Lung (tissue), 11 donors: ENCODE measurements at regions not wholly inside any gene's neighbourhood (a gene's known extent, or its start where the extent isn't known, plus 50 kb on each side); places are given as distances from the start of the nearest gene placed in this dataset.
A peak's percentile ranks its signal among the peaks of the same experiment; 100 is the strongest.

Experiments used
- ATAC-seq: fragments of 200-7000 bp; cut with Tn5 transposase; one replicate; pipeline ENCODE4 v1.9.1; 2020; ENCODE audit warnings: moderate number of reproducible peaks; ENCODE audit not compliant: insufficient read depth, low FRiP score
- DNase-seq, 3 donors: peaks; one replicate each; pipeline ENCODE4 v3.0.0-alpha.2; 2013 to 2017
- H3K27ac ChIP-seq, 2 donors: one replicate each; pipeline ENCODE4 v1.5.1; 2013; ENCODE audit warnings: mild to moderate bottlenecking in 2 of 2, moderate library complexity in 2 of 2, control low read depth in 1 of 2, inconsistent platforms in 1 of 2, low read depth in 1 of 2, low read length in 1 of 2
- H3K27me3 ChIP-seq, 3 donors: one replicate each; pipeline ENCODE4 v1.5.1; 2013; ENCODE audit warnings: low read length in 2 of 3; ENCODE audit not compliant: control insufficient read depth in 3 of 3, insufficient read depth in 3 of 3
- H3K36me3 ChIP-seq, 4 donors: one replicate each; pipeline ENCODE4 v1.5.1; 2013; ENCODE audit warnings: low read length in 4 of 4, mild to moderate bottlenecking in 1 of 4, moderate library complexity in 1 of 4; ENCODE audit not compliant: control insufficient read depth in 4 of 4, insufficient read depth in 4 of 4
- H3K4me1 ChIP-seq, 5 donors: one replicate each; pipeline ENCODE4 v1.5.1; 2013; ENCODE audit warnings: low read length in 5 of 5, mild to moderate bottlenecking in 2 of 5, moderate library complexity in 1 of 5; ENCODE audit not compliant: control insufficient read depth in 5 of 5, insufficient read depth in 5 of 5
- H3K4me3 ChIP-seq: one replicate; pipeline ENCODE4 v1.5.1; 2013; ENCODE audit warnings: mild to moderate bottlenecking, control low read depth, moderate library complexity
- H3K9ac ChIP-seq, 2 donors: one replicate each; pipeline ENCODE4 v1.5.1; 2013; ENCODE audit warnings: low read length in 2 of 2, control low read depth in 1 of 2; ENCODE audit not compliant: insufficient read depth in 1 of 2
- H3K9me3 ChIP-seq, 4 donors: one replicate each; pipeline ENCODE4 v1.5.1; 2013; ENCODE audit warnings: low read length in 3 of 4, mild to moderate bottlenecking in 1 of 4, moderate library complexity in 1 of 4; ENCODE audit not compliant: control insufficient read depth in 4 of 4, insufficient read depth in 3 of 4
- CTCF ChIP-seq: IDR thresholded peaks from 2 replicates; pipeline ENCODE4 v1.5.1; 2012; ENCODE audit warnings: mild to moderate bottlenecking; ENCODE audit errors: control extremely low read depth, extremely low read depth
- WGBS, 2 donors: extraction: QIAGEN DNeasy Blood & Tissue Kit; methylation state at CpG; one replicate each; pipeline ENCODE4 v1.1.7; 2013; 5-methylcytosine and 5-hydroxymethylcytosine counted together
- donor health status: control.
- donor health status: control.
- donor health status: Bipolar disorder and iron deficiency.
- donor health status: healthy.
- donor health status: DM: yes; HTN: yes; CAD: no.

DNA sequence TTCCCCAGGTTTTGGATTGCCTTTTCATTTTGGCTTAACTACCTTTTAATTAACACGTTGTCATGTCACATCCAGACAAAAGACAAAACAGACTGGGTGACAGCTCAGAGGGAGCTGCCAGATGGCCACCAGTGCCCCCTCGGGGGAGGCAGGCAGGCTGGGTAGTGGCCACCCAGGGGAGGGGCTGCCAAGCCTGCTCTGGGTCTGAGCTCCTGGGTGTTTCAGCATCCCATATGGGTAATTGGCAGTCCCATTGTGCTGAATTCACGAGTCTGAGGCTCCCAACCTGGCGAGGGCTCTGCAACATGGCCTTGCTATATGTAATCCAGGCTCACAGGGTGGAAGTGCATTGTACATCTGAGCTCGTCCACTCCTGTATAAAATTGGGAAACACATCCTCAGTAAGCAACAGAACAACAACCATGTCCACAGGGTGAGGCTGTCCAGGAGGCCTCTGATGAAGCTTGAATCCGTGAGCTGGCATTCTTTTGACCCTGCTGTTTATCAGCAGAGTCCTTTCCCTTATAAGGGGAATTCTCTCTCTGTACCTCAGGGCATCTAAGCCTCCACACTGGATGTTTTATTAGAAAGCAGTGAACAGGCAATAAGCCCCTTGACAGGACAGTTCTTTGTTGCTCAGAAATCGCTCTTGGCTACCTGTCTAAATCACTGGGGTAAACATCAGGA is 111.7 kb upstream of the SLC22A23 start:
- Histone ChIP-seq H3K27ac (no peak overlapping the region), H3K4me1 (peaks cover 0 to 2% (median 0%) of the 10 kb centered on the region in 5 donors), H3K9me3 (peaks cover 0 to 3% (median 0%) of the 10 kb centered on the region in 4 donors), H3K36me3 (no peaks in the 10 kb centered on the region), H3K4me3 (no peak overlapping the region), H3K9ac (no peak overlapping the region), H3K27me3 (no peaks in the 10 kb centered on the region)
- no peak for DNase-seq
- no peak for TF ChIP-seq CTCF
- no peak for ATAC-seq
- 76 to 80% methylated on average over 7 of the region's 7 CpGs for WGBS, 2 donors

- no peak for DNase-seq
- H3K27ac ChIP-seq: no peak overlapping the region
- no peak overlapping the region for H3K4me3 ChIP-seq
- no peak for ATAC-seq
- H3K27me3 ChIP-seq: no peaks in the 10 kb centered on the region
- no peak for TF ChIP-seq CTCF
- H3K9me3 ChIP-seq: peaks cover 0 to 3% (median 0%) of the 10 kb centered on the region in 4 donors
- no peaks in the 10 kb centered on the region for H3K36me3 ChIP-seq
- WGBS, 2 donors: 90 to 92% methylated on average over 8 of the region's 8 CpGs
- H3K4me1 ChIP-seq: peaks cover 0 to 2% (median 0%) of the 10 kb centered on the region in 5 donors
- no peak overlapping the region for H3K9ac ChIP-seq
Measured at GRCh38 chr6:3566812-3567211, 110.0 kb upstream of the SLC22A23 start.

DNA sequence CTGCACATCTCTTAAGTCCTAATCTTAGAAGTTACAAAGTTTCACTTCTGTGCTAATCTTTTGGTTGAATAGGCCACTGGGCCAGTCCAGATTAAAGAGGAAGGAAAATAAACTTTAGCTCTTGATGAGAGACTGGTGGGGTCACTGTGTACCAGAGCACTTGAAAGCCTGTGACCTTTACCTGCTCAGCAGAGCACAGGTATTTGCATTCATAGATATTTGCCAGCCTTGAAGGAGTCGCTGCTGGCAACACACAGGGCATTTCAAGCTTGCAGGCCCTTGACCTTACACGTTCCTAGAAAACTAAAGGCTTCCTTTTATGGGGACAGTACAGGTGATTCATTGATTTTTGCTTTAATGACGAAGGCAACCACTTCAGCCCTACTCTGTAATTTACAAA is 108.4 kb upstream of the SLC22A23 start:
- no peaks in the 10 kb centered on the region for H3K27me3 ChIP-seq
- no peak overlapping the region for H3K4me3 ChIP-seq
- H3K4me1 ChIP-seq: no peaks in the 10 kb centered on the region
- H3K27ac ChIP-seq: no peak overlapping the region
- no peak for TF ChIP-seq CTCF
- peak in 2 of 3 donors; percentile 10 to 17 for DNase-seq
- ATAC-seq: no peak
- H3K9me3 ChIP-seq: peaks cover 0 to 3% (median 0%) of the 10 kb centered on the region in 4 donors
- H3K36me3 ChIP-seq: no peaks in the 10 kb centered on the region
- no peak overlapping the region for H3K9ac ChIP-seq
- 71 to 89% methylated on average over 3 of the region's 3 CpGs for WGBS, 2 donors

- peaks cover 0 to 3% (median 0%) of the 10 kb centered on the region in 4 donors for H3K9me3 ChIP-seq
- no peaks in the 10 kb centered on the region for H3K4me1 ChIP-seq
- no peak for ATAC-seq
- no peak overlapping the region for H3K9ac ChIP-seq
- TF ChIP-seq CTCF: no peak
- no peak overlapping the region for H3K27ac ChIP-seq
- no peaks in the 10 kb centered on the region for H3K27me3 ChIP-seq
- DNase-seq: peak in 2 of 3 donors; percentile 46 to 66
- WGBS, 2 donors: 52 to 74% methylated on average over 1 of the region's 1 CpG
- H3K36me3 ChIP-seq: no peaks in the 10 kb centered on the region
- no peak overlapping the region for H3K4me3 ChIP-seq
Measured at GRCh38 chr6:3561725-3562124, 104.9 kb upstream of the SLC22A23 start.
